IMR-90 (cell line): ENCODE measurements at regions not wholly inside any gene's neighbourhood (a gene's known extent, or its start where the extent isn't known, plus 50 kb on each side); places are given as distances from the start of the nearest gene placed in this dataset.

Source experiments
- CEBPB ChIP-seq: IDR thresholded peaks from 2 replicates; pipeline ENCODE4 v1.6.1; 2012; ENCODE audit warnings: low read depth, low read length, improper control_type of control experiment
- CTCF ChIP-seq: conservative IDR thresholded peaks from 2 replicates; pipeline ENCODE4 v1.5.1; 2012; ENCODE audit warnings: mild to moderate bottlenecking, low read depth, low read length, improper control_type of control experiment
- ELK1 ChIP-seq: fragments of 150-350 bp; IDR thresholded peaks from 2 replicates; pipeline ENCODE4 v1.6.1; 2016; ENCODE audit warnings: low read depth, mild to moderate bottlenecking, low read length, moderate library complexity, borderline replicate concordance
- FOS ChIP-seq: fragments of 150-350 bp; IDR thresholded peaks from 2 replicates; pipeline ENCODE4 v1.6.1; 2016; ENCODE audit warnings: low read depth, low read length
- MAFK ChIP-seq: IDR thresholded peaks from 2 replicates; pipeline ENCODE4 v1.6.1; 2012; ENCODE audit warnings: low read depth, low read length, improper control_type of control experiment
- MXI1 ChIP-seq: IDR thresholded peaks from 2 replicates; pipeline ENCODE4 v1.6.1; 2012; ENCODE audit warnings: low read depth, mild to moderate bottlenecking, low read length, moderate library complexity, borderline replicate concordance
- NFE2L2 ChIP-seq: fragments of 150-350 bp; IDR thresholded peaks from 2 replicates; pipeline ENCODE4 v1.6.1; 2016; ENCODE audit warnings: low read depth, mild to moderate bottlenecking, low read length
- POLR2A ChIP-seq: IDR thresholded peaks from 2 replicates; pipeline ENCODE4 v1.6.1; 2012; ENCODE audit warnings: mild to moderate bottlenecking, low read depth, low read length
- RAD21 ChIP-seq: IDR thresholded peaks from 2 replicates; pipeline ENCODE4 v1.6.1; 2012; ENCODE audit warnings: low read length, improper control_type of control experiment
- RFX5 ChIP-seq: IDR thresholded peaks from 2 replicates; pipeline ENCODE4 v1.8.0; 2012; ENCODE audit warnings: low read depth, mild to moderate bottlenecking, low read length, moderate library complexity

DNA sequence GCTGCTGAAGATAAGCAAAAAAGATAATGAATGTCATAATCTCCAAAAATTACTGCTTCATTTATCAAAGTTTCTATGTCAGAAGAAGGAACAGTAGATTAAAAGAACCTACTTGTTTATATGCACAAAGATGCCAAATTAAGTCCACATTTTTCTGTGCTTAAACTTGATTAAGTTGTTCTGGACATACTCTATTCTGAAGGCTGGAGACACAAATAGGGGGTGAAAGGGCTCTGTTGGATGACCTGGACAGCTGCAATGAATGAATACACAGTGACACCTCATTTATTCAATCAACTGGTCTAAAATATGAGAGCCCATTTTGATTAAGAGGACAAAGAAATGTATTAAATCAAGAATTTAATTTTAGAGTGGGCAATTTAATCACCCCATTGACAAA is 276.3 kb upstream of the PCDH9 start:
- no peak for TF ChIP-seq CEBPB
- no peak for TF ChIP-seq CTCF
- TF ChIP-seq POLR2A: no peak
- no peak for TF ChIP-seq FOS
- no peak for TF ChIP-seq MXI1
- TF ChIP-seq RFX5: no peak
- TF ChIP-seq RAD21: no peak
- TF ChIP-seq ELK1: no peak
- TF ChIP-seq NFE2L2: no peak
- TF ChIP-seq MAFK: no peak
